SK-N-SH (cell line): ENCODE measurements at regions not wholly inside any gene's neighbourhood (a gene's known extent, or its start where the extent isn't known, plus 50 kb on each side); places are given as distances from the start of the nearest gene placed in this dataset.

Experiments used
- CTCF ChIA-PET: fragments of 300-600, 350-600 bp; formaldehyde crosslinking; extraction: SDS; loops from one replicate; lab custom pipeline; 2021; lab: Yijun Ruan, JAX
- POLR2A ChIA-PET: fragments of 350-600 bp; sonication (Branson Sonifier 250); formaldehyde crosslinking; extraction: SDS; loops from one replicate; lab custom pipeline; 2020; ENCODE audit warnings: antibody characterized with exemption, inconsistent platforms; lab: Yijun Ruan, JAX
- DNase-seq: peaks from one replicate; pipeline ENCODE4 v3.0.0; 2012
- H2AFZ ChIP-seq: fragments of 200-600 bp; sonication (generic); 2 replicates; pipeline ENCODE4 v1.8.1; 2016; ENCODE audit warnings: antibody characterized with exemption, mild to moderate bottlenecking, low read depth
- H3F3A ChIP-seq: fragments of 200-600 bp; sonication (generic); replicated peaks from 2 replicates; pipeline ENCODE3; 2016; ENCODE audit warnings: antibody characterized with exemption, mild to moderate bottlenecking; ENCODE audit not compliant: insufficient read depth
- H3K27ac ChIP-seq, 2 experiments: fragments of 200-500 bp in 1 of 2; fragments of 200-600 bp in 1 of 2; sonication (Bioruptor generic) in 1 of 2; sonication (generic), shearing (Covaris generic) in 1 of 2; 2 replicates each; pipeline versions ENCODE4 v1.5.1 to v1.6.1; 2014 to 2016; ENCODE audit warnings: low read depth in 2 of 2, inconsistent platforms in 1 of 2, low read length in 1 of 2, mild to moderate bottlenecking in 1 of 2, mixed read lengths in 1 of 2
- H3K27me3 ChIP-seq: fragments of 200-600 bp; sonication (generic), shearing (Covaris generic); 2 replicates; pipeline ENCODE4 v1.6.1; 2016; ENCODE audit warnings: mixed run types; ENCODE audit not compliant: insufficient read depth
- H3K36me3 ChIP-seq, 2 experiments: fragments of 200-500 bp in 1 of 2; fragments of 200-600 bp in 1 of 2; sonication (Bioruptor generic) in 1 of 2; sonication (generic) in 1 of 2; replicated peaks in 1 of 2; 2 replicates each; pipeline versions ENCODE3 to v1.5.1; 2014 to 2016; ENCODE audit warnings: low read length in 1 of 2, mild to moderate bottlenecking in 1 of 2; ENCODE audit not compliant: insufficient read depth in 2 of 2, control insufficient read depth in 1 of 2
- H3K4me1 ChIP-seq, 2 experiments: fragments of 200-500 bp in 1 of 2; fragments of 200-600 bp in 1 of 2; sonication (Bioruptor generic) in 1 of 2; sonication (generic), shearing (Covaris generic) in 1 of 2; 2 replicates each; pipeline versions ENCODE4 v1.5.1 to v1.6.1; 2014 to 2016; ENCODE audit warnings: low read depth in 1 of 2, low read length in 1 of 2, mixed run types in 1 of 2; ENCODE audit not compliant: insufficient read depth in 2 of 2, control insufficient read depth in 1 of 2
- H3K4me2 ChIP-seq: fragments of 200-600 bp; sonication (generic), shearing (Covaris generic); 2 replicates; pipeline ENCODE4 v1.6.1; 2017; ENCODE audit warnings: mixed run types
- H3K4me3 ChIP-seq, 2 experiments: fragments of 200-500 bp in 1 of 2; fragments of 200-600 bp in 1 of 2; sonication (Bioruptor generic) in 1 of 2; sonication (generic), shearing (Covaris generic) in 1 of 2; 2 replicates each; pipeline versions ENCODE4 v1.5.1 to v1.8.1; 2014 to 2016; ENCODE audit warnings: low read depth in 2 of 2, inconsistent platforms in 1 of 2, low read length in 1 of 2, mild to moderate bottlenecking in 1 of 2, mixed read lengths in 1 of 2, moderate library complexity in 1 of 2
- H3K79me2 ChIP-seq: fragments of 200-600 bp; sonication (generic); 2 replicates; pipeline ENCODE4 v1.8.1; 2017; ENCODE audit warnings: mild to moderate bottlenecking; ENCODE audit not compliant: insufficient read depth
- H3K9ac ChIP-seq: fragments of 200-600 bp; sonication (generic); 2 replicates; pipeline ENCODE4 v1.6.1; 2017; ENCODE audit warnings: mixed run types
- H3K9me2 ChIP-seq: fragments of 200-600 bp; sonication (generic); 2 replicates; pipeline ENCODE4 v1.6.1; 2017; ENCODE audit warnings: mixed run types
- H3K9me3 ChIP-seq: fragments of 200-600 bp; sonication (generic); 2 replicates; pipeline ENCODE4 v1.6.1; 2017; ENCODE audit warnings: mixed run types, mild to moderate bottlenecking, moderate library complexity
- H4K20me1 ChIP-seq: fragments of 200-600 bp; sonication (generic); 2 replicates; pipeline ENCODE4 v1.6.1; 2017; ENCODE audit warnings: mild to moderate bottlenecking, mixed run types; ENCODE audit not compliant: insufficient read depth
- CHD2 ChIP-seq: fragments of 150-350 bp; IDR thresholded peaks from 2 replicates; pipeline ENCODE4 v1.6.1; 2018; ENCODE audit warnings: low read length; ENCODE audit not compliant: partially characterized antibody
- ELF1 ChIP-seq: IDR thresholded peaks from 2 replicates; pipeline ENCODE4 v1.4.0; 2012
- FOSL2 ChIP-seq: IDR thresholded peaks from 2 replicates; pipeline ENCODE4 v1.4.0; 2012; ENCODE audit warnings: low read depth, mild to moderate bottlenecking, moderate library complexity, borderline replicate concordance
- FOXJ3 ChIP-seq: sonication (generic); formaldehyde crosslinking; IDR thresholded peaks from 2 replicates; pipeline ENCODE4 v1.5.1; 2020; ENCODE audit warnings: mild to moderate bottlenecking, missing genetic modification reagents
- FOXM1 ChIP-seq: IDR thresholded peaks from 2 replicates; pipeline ENCODE4 v1.4.0; 2012; ENCODE audit warnings: low read depth, mild to moderate bottlenecking
- GATA2 ChIP-seq: sonication (generic); formaldehyde crosslinking; IDR thresholded peaks from 2 replicates; pipeline ENCODE4 v1.5.0; 2020; ENCODE audit warnings: mild to moderate bottlenecking, missing genetic modification reagents
- IRF3 ChIP-seq: fragments of 150-350 bp; IDR thresholded peaks from 2 replicates; pipeline ENCODE4 v1.6.1; 2016; ENCODE audit warnings: mild to moderate bottlenecking, low read depth, low read length
- MAX ChIP-seq: IDR thresholded peaks from 2 replicates; pipeline ENCODE4 v1.4.0; 2012; ENCODE audit warnings: low read depth
- RXRA ChIP-seq: IDR thresholded peaks from 2 replicates; pipeline ENCODE4 v1.4.0; 2012; ENCODE audit warnings: low read depth, mild to moderate bottlenecking, borderline replicate concordance
- TAF1 ChIP-seq: IDR thresholded peaks from 2 replicates; pipeline ENCODE4 v1.6.1; 2012; ENCODE audit warnings: low read depth, mild to moderate bottlenecking, low read length, moderate library complexity, borderline replicate concordance
- YY1 ChIP-seq: IDR thresholded peaks from 2 replicates; pipeline ENCODE4 v1.4.0; 2012; ENCODE audit warnings: low read depth, mild to moderate bottlenecking
- WGBS: methylation state at CpG from one replicate; pipeline ENCODE4 v1.1.6; 2017; ENCODE audit warnings: low lambda C conversion rate; 5-methylcytosine and 5-hydroxymethylcytosine counted together
- TF ChIP-seq, protein P1 (sequence below): IDR thresholded peaks from 2 replicates; pipeline ENCODE4; 2012
- TF ChIP-seq, protein P2 (sequence below): IDR thresholded peaks from 2 replicates; pipeline ENCODE4 v1.4.0; 2012; ENCODE audit warnings: low read depth, borderline replicate concordance
- TF ChIP-seq, protein P3 (sequence below): IDR thresholded peaks from 2 replicates; pipeline ENCODE4 v1.4.0; 2012; ENCODE audit warnings: low read depth, borderline replicate concordance
- TF ChIP-seq, protein P4 (sequence below): IDR thresholded peaks from 2 replicates; pipeline ENCODE4 v1.6.1; 2012; ENCODE audit warnings: mild to moderate bottlenecking, low read depth, low read length, moderate library complexity

- Histone ChIP-seq H3K9ac (no peak overlapping the region), H3K9me3 (no peaks in the 10 kb centered on the region), H3F3A (no peaks in the 10 kb centered on the region), H3K36me3 (no peaks in the 10 kb centered on the region), H3K4me1 (no peaks in the 10 kb centered on the region), H2AFZ (no peak overlapping the region), H3K4me3 (no peak overlapping the region), H3K79me2 (no peaks in the 10 kb centered on the region), H4K20me1 (no peaks in the 10 kb centered on the region), H3K4me2 (no peak overlapping the region), H3K9me2 (no peaks in the 10 kb centered on the region), H3K27me3 (no peaks in the 10 kb centered on the region; the same call in 1 of the 2 replicates), H3K27ac (no peak overlapping the region)
- ChIA-PET POLR2A (no interaction called here), CTCF (interaction anchor here (1.1 kb wide), 1 partner anchor 23 kb away, joined by 5 read pairs; no protein-coding TSS in a partner anchor)
- DNase-seq = no peak
- WGBS = 36% methylated on average over 5 of the region's 5 CpGs
- TF ChIP-seq, protein P1, sequence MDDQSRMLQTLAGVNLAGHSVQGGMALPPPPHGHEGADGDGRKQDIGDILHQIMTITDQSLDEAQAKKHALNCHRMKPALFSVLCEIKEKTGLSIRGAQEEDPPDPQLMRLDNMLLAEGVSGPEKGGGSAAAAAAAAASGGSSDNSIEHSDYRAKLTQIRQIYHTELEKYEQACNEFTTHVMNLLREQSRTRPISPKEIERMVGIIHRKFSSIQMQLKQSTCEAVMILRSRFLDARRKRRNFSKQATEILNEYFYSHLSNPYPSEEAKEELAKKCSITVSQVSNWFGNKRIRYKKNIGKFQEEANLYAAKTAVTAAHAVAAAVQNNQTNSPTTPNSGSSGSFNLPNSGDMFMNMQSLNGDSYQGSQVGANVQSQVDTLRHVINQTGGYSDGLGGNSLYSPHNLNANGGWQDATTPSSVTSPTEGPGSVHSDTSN = no peak
- TF ChIP-seq ELF1 (no peak), RXRA (no peak), FOSL2 (no peak), IRF3 (no peak), YY1 (no peak), TAF1 (no peak), MAX (no peak), FOXJ3 (CRISPR knock-in tag) (no peak)
- TF ChIP-seq, protein P2, sequence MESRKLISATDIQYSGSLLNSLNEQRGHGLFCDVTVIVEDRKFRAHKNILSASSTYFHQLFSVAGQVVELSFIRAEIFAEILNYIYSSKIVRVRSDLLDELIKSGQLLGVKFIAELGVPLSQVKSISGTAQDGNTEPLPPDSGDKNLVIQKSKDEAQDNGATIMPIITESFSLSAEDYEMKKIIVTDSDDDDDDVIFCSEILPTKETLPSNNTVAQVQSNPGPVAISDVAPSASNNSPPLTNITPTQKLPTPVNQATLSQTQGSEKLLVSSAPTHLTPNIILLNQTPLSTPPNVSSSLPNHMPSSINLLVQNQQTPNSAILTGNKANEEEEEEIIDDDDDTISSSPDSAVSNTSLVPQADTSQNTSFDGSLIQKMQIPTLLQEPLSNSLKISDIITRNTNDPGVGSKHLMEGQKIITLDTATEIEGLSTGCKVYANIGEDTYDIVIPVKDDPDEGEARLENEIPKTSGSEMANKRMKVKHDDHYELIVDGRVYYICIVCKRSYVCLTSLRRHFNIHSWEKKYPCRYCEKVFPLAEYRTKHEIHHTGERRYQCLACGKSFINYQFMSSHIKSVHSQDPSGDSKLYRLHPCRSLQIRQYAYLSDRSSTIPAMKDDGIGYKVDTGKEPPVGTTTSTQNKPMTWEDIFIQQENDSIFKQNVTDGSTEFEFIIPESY = no peak
- TF ChIP-seq, protein P3, sequence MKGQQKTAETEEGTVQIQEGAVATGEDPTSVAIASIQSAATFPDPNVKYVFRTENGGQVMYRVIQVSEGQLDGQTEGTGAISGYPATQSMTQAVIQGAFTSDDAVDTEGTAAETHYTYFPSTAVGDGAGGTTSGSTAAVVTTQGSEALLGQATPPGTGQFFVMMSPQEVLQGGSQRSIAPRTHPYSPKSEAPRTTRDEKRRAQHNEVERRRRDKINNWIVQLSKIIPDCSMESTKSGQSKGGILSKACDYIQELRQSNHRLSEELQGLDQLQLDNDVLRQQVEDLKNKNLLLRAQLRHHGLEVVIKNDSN = no peak
Observed at GRCh38 chr3:187593451-187593850, 76.7 kb downstream of the SST start.

DNA sequence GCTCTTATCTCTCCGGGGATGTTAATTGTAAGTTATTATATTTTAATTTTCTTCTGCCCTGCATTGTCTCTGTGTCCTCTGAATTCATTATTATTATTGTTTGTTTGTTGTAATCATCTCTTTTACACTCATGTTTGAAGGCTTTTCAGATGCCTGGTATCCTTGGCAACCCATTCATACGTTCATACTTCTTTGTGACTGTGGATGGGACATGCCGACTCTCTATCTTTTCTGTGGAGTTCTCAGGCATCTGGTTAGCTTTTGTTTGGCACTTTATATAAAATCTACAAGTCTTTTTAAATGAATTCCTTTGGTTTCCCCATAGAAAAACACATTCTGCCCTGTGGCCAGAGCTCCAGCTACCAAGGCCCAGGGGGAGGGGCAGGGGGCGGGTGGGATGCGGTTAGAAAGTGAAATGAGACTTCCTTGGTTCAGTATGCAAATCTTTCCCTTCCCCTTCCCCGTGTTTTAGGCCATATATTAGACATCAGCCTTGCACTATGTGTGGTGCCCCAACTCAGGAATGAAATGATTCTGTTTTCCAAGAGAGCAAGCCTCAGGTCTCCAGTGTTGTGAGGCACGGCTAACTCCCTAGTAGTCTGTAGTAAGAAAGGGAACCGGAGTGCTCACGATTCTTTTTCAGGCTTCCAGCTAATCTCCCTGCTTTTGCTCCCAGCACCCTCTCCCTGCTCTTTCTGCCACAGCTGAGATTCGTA, 79.2 kb downstream of the SST start:
- H3K4me3 ChIP-seq = no peak overlapping the region
- H3F3A ChIP-seq = no peaks in the 10 kb centered on the region
- H2AFZ ChIP-seq = no peak overlapping the region
- H3K27ac ChIP-seq = no peak overlapping the region
- DNase-seq = no peak
- H3K9ac ChIP-seq = no peak overlapping the region
- no peaks in the 10 kb centered on the region for H4K20me1 ChIP-seq
- no peaks in the 10 kb centered on the region for H3K36me3 ChIP-seq
- 14% methylated on average over 10 of the region's 10 CpGs for WGBS
- no peaks in the 10 kb centered on the region; the same call in 1 of the 2 replicates for H3K27me3 ChIP-seq
- H3K4me1 ChIP-seq = no peaks in the 10 kb centered on the region
- no peak overlapping the region for H3K4me2 ChIP-seq
- H3K79me2 ChIP-seq = no peaks in the 10 kb centered on the region
- H3K9me3 ChIP-seq = no peaks in the 10 kb centered on the region
- no peaks in the 10 kb centered on the region for H3K9me2 ChIP-seq
- ChIA-PET CTCF (interaction anchor here (1.2 kb wide), 1 partner anchor 25 kb away, joined by 5 read pairs; no protein-coding TSS in a partner anchor), POLR2A (no interaction called here)
- TF ChIP-seq, protein P2 = no peak
- TF ChIP-seq TAF1 (no peak), FOXM1 (no peak), CHD2 (no peak), GATA2 (CRISPR knock-in tag) (no peak)
- TF ChIP-seq, protein P4, sequence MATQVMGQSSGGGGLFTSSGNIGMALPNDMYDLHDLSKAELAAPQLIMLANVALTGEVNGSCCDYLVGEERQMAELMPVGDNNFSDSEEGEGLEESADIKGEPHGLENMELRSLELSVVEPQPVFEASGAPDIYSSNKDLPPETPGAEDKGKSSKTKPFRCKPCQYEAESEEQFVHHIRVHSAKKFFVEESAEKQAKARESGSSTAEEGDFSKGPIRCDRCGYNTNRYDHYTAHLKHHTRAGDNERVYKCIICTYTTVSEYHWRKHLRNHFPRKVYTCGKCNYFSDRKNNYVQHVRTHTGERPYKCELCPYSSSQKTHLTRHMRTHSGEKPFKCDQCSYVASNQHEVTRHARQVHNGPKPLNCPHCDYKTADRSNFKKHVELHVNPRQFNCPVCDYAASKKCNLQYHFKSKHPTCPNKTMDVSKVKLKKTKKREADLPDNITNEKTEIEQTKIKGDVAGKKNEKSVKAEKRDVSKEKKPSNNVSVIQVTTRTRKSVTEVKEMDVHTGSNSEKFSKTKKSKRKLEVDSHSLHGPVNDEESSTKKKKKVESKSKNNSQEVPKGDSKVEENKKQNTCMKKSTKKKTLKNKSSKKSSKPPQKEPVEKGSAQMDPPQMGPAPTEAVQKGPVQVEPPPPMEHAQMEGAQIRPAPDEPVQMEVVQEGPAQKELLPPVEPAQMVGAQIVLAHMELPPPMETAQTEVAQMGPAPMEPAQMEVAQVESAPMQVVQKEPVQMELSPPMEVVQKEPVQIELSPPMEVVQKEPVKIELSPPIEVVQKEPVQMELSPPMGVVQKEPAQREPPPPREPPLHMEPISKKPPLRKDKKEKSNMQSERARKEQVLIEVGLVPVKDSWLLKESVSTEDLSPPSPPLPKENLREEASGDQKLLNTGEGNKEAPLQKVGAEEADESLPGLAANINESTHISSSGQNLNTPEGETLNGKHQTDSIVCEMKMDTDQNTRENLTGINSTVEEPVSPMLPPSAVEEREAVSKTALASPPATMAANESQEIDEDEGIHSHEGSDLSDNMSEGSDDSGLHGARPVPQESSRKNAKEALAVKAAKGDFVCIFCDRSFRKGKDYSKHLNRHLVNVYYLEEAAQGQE = no peak
